Liver (tissue), 3 donors: ENCODE measurements at regions not wholly inside any gene's neighbourhood (a gene's known extent, or its start where the extent isn't known, plus 50 kb on each side); places are given as distances from the start of the nearest gene placed in this dataset.

ENCODE experiments used
- CTCF ChIP-seq: fragments of 150-350 bp; IDR thresholded peaks from 2 replicates; pipeline ENCODE4 v1.5.1; 2017; ENCODE audit warnings: improper control_type of control experiment, low read depth, low read length; ENCODE audit not compliant: missing input control
- EGR1 ChIP-seq, 2 donors: IDR thresholded peaks; 2 replicates each; pipeline ENCODE4 v1.6.1; 2016 to 2018; ENCODE audit warnings: antibody characterized with exemption in 2 of 2, low read depth in 2 of 2
- FOXA2 ChIP-seq: IDR thresholded peaks from 2 replicates; pipeline ENCODE4 v1.6.1; 2016; ENCODE audit warnings: antibody characterized with exemption
- JUND ChIP-seq, 2 donors: IDR thresholded peaks; 2 replicates each; pipeline ENCODE4 v1.6.1; 2016; ENCODE audit warnings: antibody characterized with exemption in 2 of 2
- MAX ChIP-seq: IDR thresholded peaks from 2 replicates; pipeline ENCODE4 v1.6.1; 2016; ENCODE audit warnings: antibody characterized with exemption
- NR2F2 ChIP-seq: IDR thresholded peaks from 2 replicates; pipeline ENCODE4 v1.6.1; 2016; ENCODE audit warnings: antibody characterized with exemption
- RAD21 ChIP-seq, 2 donors: IDR thresholded peaks; 2 replicates each; pipeline ENCODE4 v1.6.1; 2016; ENCODE audit warnings: antibody characterized with exemption in 2 of 2, mild to moderate bottlenecking in 2 of 2
- RXRA ChIP-seq, 2 donors: IDR thresholded peaks; 2 replicates each; pipeline ENCODE4 v1.6.1; 2017 to 2018; ENCODE audit warnings: antibody characterized with exemption in 2 of 2, mild to moderate bottlenecking in 1 of 2
- SP1 ChIP-seq: IDR thresholded peaks from 2 replicates; pipeline ENCODE4 v1.6.1; 2018; ENCODE audit warnings: antibody characterized with exemption, mild to moderate bottlenecking
- TAF1 ChIP-seq: conservative IDR thresholded peaks from 2 replicates; pipeline ENCODE4 v1.6.1; 2016; ENCODE audit warnings: antibody characterized with exemption, mild to moderate bottlenecking
- YY1 ChIP-seq: IDR thresholded peaks from 2 replicates; pipeline ENCODE4 v1.6.1; 2016; ENCODE audit warnings: antibody characterized with exemption, mild to moderate bottlenecking
- TF ChIP-seq, protein P1 (sequence below): IDR thresholded peaks from 2 replicates; pipeline ENCODE4 v1.6.1; 2016; ENCODE audit warnings: antibody characterized with exemption
- TF ChIP-seq, protein P2 (sequence below): IDR thresholded peaks from 2 replicates; pipeline ENCODE4 v1.6.1; 2016; ENCODE audit warnings: antibody characterized with exemption, mild to moderate bottlenecking
- TF ChIP-seq, protein P3 (sequence below): IDR thresholded peaks from 2 replicates; pipeline ENCODE4 v1.6.1; 2016; ENCODE audit warnings: antibody characterized with exemption
- donor health status: healthy.
- donor health status: healthy.

DNA sequence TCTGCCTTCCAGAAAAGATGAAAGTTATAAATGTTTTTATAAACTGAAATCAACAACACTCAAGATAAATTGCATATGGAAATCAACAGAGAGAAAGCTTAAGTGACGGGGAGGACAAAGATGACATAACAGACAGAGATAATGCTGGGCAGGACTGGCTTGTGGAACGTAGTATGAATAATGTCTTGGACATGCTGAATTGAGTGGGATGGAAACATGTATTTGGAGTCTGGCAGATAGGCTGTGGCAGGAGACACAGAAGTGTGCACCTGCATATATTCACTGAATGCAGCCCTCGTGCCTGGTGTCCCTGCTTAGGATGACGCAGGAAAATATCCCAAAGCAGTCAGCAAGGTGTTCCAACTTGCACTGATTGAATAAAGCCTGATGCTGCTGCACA lies 318.2 kb downstream of the CBLN2 start:
- no peak for TF ChIP-seq JUND (IDR thresholded peaks at IDR 0.05)
- TF ChIP-seq CTCF = no peak
- TF ChIP-seq RAD21 (IDR thresholded peaks at IDR 0.05) = no peak
- TF ChIP-seq TAF1 = no peak
- no peak for TF ChIP-seq FOXA2
- no peak for TF ChIP-seq EGR1 (IDR thresholded peaks at IDR 0.05; ENCODE audit: low read depth in 2 of 2)
- no peak for TF ChIP-seq YY1
- TF ChIP-seq, protein P1, sequence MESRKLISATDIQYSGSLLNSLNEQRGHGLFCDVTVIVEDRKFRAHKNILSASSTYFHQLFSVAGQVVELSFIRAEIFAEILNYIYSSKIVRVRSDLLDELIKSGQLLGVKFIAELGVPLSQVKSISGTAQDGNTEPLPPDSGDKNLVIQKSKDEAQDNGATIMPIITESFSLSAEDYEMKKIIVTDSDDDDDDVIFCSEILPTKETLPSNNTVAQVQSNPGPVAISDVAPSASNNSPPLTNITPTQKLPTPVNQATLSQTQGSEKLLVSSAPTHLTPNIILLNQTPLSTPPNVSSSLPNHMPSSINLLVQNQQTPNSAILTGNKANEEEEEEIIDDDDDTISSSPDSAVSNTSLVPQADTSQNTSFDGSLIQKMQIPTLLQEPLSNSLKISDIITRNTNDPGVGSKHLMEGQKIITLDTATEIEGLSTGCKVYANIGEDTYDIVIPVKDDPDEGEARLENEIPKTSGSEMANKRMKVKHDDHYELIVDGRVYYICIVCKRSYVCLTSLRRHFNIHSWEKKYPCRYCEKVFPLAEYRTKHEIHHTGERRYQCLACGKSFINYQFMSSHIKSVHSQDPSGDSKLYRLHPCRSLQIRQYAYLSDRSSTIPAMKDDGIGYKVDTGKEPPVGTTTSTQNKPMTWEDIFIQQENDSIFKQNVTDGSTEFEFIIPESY = no peak
- TF ChIP-seq, protein P2, sequence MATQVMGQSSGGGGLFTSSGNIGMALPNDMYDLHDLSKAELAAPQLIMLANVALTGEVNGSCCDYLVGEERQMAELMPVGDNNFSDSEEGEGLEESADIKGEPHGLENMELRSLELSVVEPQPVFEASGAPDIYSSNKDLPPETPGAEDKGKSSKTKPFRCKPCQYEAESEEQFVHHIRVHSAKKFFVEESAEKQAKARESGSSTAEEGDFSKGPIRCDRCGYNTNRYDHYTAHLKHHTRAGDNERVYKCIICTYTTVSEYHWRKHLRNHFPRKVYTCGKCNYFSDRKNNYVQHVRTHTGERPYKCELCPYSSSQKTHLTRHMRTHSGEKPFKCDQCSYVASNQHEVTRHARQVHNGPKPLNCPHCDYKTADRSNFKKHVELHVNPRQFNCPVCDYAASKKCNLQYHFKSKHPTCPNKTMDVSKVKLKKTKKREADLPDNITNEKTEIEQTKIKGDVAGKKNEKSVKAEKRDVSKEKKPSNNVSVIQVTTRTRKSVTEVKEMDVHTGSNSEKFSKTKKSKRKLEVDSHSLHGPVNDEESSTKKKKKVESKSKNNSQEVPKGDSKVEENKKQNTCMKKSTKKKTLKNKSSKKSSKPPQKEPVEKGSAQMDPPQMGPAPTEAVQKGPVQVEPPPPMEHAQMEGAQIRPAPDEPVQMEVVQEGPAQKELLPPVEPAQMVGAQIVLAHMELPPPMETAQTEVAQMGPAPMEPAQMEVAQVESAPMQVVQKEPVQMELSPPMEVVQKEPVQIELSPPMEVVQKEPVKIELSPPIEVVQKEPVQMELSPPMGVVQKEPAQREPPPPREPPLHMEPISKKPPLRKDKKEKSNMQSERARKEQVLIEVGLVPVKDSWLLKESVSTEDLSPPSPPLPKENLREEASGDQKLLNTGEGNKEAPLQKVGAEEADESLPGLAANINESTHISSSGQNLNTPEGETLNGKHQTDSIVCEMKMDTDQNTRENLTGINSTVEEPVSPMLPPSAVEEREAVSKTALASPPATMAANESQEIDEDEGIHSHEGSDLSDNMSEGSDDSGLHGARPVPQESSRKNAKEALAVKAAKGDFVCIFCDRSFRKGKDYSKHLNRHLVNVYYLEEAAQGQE = no peak
- no peak for TF ChIP-seq RXRA (IDR thresholded peaks at IDR 0.05)
- TF ChIP-seq MAX = no peak
- TF ChIP-seq SP1 = no peak
- TF ChIP-seq, protein P3, sequence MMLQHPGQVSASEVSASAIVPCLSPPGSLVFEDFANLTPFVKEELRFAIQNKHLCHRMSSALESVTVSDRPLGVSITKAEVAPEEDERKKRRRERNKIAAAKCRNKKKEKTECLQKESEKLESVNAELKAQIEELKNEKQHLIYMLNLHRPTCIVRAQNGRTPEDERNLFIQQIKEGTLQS = no peak
- no peak for TF ChIP-seq NR2F2
